Right lobe of liver (tissue), 6 donors: ENCODE measurements at regions not wholly inside any gene's neighbourhood (a gene's known extent, or its start where the extent isn't known, plus 50 kb on each side); places are given as distances from the start of the nearest gene placed in this dataset.

Source experiments
- ATAC-seq, 4 donors: fragments of 200-7000 bp; cut with Tn5 transposase; one replicate each; pipeline ENCODE4 v1.9.1; 2020; ENCODE audit warnings: mild to moderate bottlenecking in 4 of 4, moderate library complexity in 4 of 4
- DNase-seq, 3 donors: peaks; one replicate each; pipeline ENCODE4 v3.0.0-alpha.2; 2020
- H3K27ac ChIP-seq, 3 donors: fragments of 200-600 bp; one replicate each; pipeline ENCODE4 v1.8.0; 2022
- H3K27me3 ChIP-seq, 2 donors: fragments of 200-600 bp; one replicate each; pipeline ENCODE4 v1.8.0; 2022
- H3K36me3 ChIP-seq, 4 donors: fragments of 200-600 bp; sonication (generic) in 1 of 4; one replicate each; pipeline versions ENCODE4 v1.5.1 to v1.8.0; 2017 to 2022; ENCODE audit warnings: control low read depth in 1 of 4
- H3K4me1 ChIP-seq, 4 donors: fragments of 200-600 bp; sonication (generic) in 1 of 4; one replicate each; pipeline versions ENCODE4 v1.5.1 to v1.8.0; 2017 to 2022; ENCODE audit warnings: control low read depth in 1 of 4
- H3K4me3 ChIP-seq, 3 donors: fragments of 200-600 bp; one replicate each; pipeline ENCODE4 v1.8.0; 2022
- H3K9me3 ChIP-seq, 4 donors: fragments of 200-600 bp; sonication (generic) in 1 of 4; one replicate each; pipeline versions ENCODE4 v1.5.1 to v1.8.0; 2017 to 2022; ENCODE audit warnings: control low read depth in 1 of 4
- CTCF ChIP-seq, 4 donors: fragments of 200-600 bp in 3 of 4; fragments of 450-650 bp in 1 of 4; IDR thresholded peaks; one replicate each; pipeline versions ENCODE4 v1.5.1 to v1.8.0; 2016 to 2022; ENCODE audit warnings: antibody characterized with exemption in 4 of 4, mild to moderate bottlenecking in 2 of 4
- POLR2A ChIP-seq: fragments of 450-650 bp; IDR thresholded peaks from one replicate; pipeline ENCODE4 v1.6.1; 2017; ENCODE audit warnings: antibody characterized with exemption, mild to moderate bottlenecking
- WGBS: methylation state at CpG from one replicate; pipeline ENCODE4 v1.1.6; 2018; ENCODE audit warnings: low coverage, low lambda C conversion rate; ENCODE audit not compliant: insufficient coverage; ENCODE audit errors: missing lambda C conversion rate; 5-methylcytosine and 5-hydroxymethylcytosine counted together
- intact Hi-C, 2 donors: fragments of 100-400 bp; cut with DNase I; formaldehyde crosslinking; loops; one replicate each; pipeline versions ENCODE4 v1.11.2 to v1.14.1; 2022
- donor health status: DM: no; HTN: yes; CAD: no.
- donor health status: DM: no; HTN: no; CAD: no.
- donor health status: DM: no; HTN: no; CAD: no.
- donor health status: DM: no; HTN: yes; CAD: no.
- donor health status: DM: no; HTN: yes; CAD: no.

- Histone ChIP-seq H3K4me1 (no peaks in the 10 kb centered on the region), H3K27ac (no peak overlapping the region), H3K27me3 (no peaks in the 10 kb centered on the region), H3K9me3 (no peaks in the 10 kb centered on the region), H3K36me3 (no peaks in the 10 kb centered on the region), H3K4me3 (no peak overlapping the region)
- no peak for ATAC-seq
- intact Hi-C loops = no loop called here
- no peak for DNase-seq
- TF ChIP-seq CTCF (IDR thresholded peaks at IDR 0.05) = no peak
- TF ChIP-seq POLR2A = no peak
- WGBS = 57% methylated on average over 3 of the region's 4 CpGs
These were observed 408.9 kb upstream of the MPDZ start for GRCh38 chr9:13688223-13688989.

GRCh38 chr9:13684656-13685055 lies 405.2 kb upstream of the MPDZ start:
- no peak overlapping the region for H3K27ac ChIP-seq
- ATAC-seq (peak in 1 of 4 donors; percentile 11), DNase-seq (no peak)
- H3K27me3 ChIP-seq = no peaks in the 10 kb centered on the region
- intact Hi-C loops = no loop called here
- H3K9me3 ChIP-seq = no peaks in the 10 kb centered on the region
- 23% methylated on average over 2 of the region's 2 CpGs for WGBS
- no peaks in the 10 kb centered on the region for H3K4me1 ChIP-seq
- no peak overlapping the region for H3K4me3 ChIP-seq
- no peaks in the 10 kb centered on the region for H3K36me3 ChIP-seq
- TF ChIP-seq CTCF (IDR thresholded peaks at IDR 0.05) = no peak
- no peak for TF ChIP-seq POLR2A

- Histone ChIP-seq H3K27me3 (no peaks in the 10 kb centered on the region), H3K4me3 (no peak overlapping the region), H3K27ac (no peak overlapping the region), H3K36me3 (no peaks in the 10 kb centered on the region), H3K4me1 (no peaks in the 10 kb centered on the region), H3K9me3 (no peaks in the 10 kb centered on the region)
- DNase-seq = no peak
- intact Hi-C loops = no loop called here
- no peak for ATAC-seq
- WGBS = 19% methylated on average over 1 of the region's 1 CpG
- no peak for TF ChIP-seq POLR2A
- no peak for TF ChIP-seq CTCF (IDR thresholded peaks at IDR 0.05)
These were observed 398.3 kb upstream of the MPDZ start for GRCh38 chr9:13677801-13678200.

GRCh38 chr9:13675638-13676000 lies 396.1 kb upstream of the MPDZ start:
- TF ChIP-seq POLR2A (no peak), CTCF (IDR thresholded peaks at IDR 0.05) (no peak)
- Histone ChIP-seq H3K4me1 (no peaks in the 10 kb centered on the region), H3K9me3 (no peaks in the 10 kb centered on the region), H3K4me3 (no peak overlapping the region), H3K27ac (no peak overlapping the region), H3K27me3 (no peaks in the 10 kb centered on the region), H3K36me3 (no peaks in the 10 kb centered on the region)
- intact Hi-C loops = no loop called here
- WGBS = 0% methylated on average over 2 of the region's 2 CpGs
- ATAC-seq = no peak
- no peak for DNase-seq
